ENCODE measurements at regions not wholly inside any gene's neighbourhood (a gene's known extent, or its start where the extent isn't known, plus 50 kb on each side); places are given as distances from the start of the nearest gene placed in this dataset.
"Not testable (repeated sequence)": the region's sequence is repeated elsewhere in the genome, so short reads cannot be mapped to it uniquely, and the experiment has no call there.

DNA sequence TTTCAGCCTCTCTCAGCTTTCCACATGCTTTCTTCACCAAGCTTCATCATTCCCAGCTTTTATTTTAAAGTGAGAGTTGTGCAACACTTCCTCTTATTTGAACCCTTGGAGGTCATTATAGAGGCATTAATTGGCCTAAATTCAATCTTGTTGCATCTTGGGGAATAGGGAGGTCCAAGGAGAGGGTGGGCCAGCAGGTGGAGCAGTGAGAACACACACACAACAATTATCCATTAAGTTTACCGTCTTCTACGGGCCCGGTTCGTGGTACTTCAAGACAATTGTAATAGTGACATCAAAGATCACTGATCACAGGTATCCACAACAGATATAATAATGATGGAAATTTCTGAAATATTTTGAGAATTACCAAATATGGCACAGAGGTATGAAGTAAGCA, 457.2 kb upstream of the SMIM21 start:
- no peak for DNase-seq

DNA sequence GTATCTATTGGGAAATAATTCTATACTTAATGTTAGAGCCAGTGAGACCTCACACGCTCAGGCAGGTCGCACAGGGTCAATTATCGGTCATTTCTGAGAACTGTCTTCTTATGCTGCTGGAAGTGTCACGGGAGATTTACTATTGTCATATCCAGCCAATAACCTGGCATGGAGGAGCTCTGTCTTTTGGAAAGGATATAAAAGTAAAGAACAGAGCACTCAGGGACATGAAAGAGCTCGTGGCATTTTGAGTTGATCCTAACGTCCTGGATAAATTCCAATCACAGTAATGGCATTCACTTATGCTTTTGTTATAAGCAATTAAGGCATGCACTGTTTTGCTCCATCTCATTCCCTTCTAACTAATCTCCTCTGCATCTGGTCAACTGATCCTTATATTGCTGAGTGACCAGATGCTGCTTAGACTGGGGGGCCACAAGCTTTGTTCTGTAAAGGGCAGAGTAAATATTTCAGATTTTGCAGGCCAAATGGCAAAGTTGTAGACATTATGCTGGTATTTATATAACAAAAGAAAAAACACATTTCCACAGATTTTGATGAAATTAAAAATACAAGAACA, 453.5 kb upstream of the SMIM21 start:
- no peak for DNase-seq

DNA sequence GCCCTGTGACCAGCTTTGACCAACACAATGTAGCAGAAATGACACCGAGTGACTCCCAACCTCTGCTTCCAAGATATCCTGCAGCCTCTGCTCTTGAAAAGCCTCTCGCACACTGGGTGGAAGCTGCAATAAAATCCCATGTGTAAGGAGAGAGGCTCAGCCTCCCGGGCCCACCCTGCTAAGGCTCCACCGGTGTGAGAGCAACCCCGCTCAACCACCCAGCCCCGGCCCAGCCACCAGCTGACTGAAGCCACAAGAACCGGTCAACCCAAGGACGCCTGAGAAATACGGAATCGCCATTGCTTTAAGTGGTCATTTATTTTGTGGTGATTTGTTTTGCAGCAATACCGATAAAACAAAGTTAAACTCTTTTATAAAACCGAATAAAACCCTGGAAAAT, 452.8 kb upstream of the SMIM21 start:
- DNase-seq = no peak

DNA sequence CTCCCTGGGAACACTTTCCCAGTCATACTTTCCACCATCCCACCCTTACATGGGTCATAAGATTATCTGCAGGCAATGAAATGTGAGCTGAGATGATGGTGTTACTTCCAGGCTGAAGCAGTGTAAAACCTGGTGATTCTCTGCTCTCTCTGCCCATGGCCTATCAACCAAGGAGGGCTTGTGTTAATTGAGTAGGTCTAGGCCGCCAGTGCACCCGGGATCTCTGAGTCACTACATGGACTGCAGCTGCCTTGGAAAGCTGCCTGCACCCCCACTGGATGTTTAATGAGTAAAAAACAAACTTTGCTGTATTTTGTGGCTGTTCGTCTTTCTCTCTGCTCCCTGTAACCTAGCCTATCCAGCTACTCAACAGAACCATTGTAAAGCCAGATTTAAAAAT, 451.7 kb upstream of the SMIM21 start:
- DNase-seq = no peak

DNA sequence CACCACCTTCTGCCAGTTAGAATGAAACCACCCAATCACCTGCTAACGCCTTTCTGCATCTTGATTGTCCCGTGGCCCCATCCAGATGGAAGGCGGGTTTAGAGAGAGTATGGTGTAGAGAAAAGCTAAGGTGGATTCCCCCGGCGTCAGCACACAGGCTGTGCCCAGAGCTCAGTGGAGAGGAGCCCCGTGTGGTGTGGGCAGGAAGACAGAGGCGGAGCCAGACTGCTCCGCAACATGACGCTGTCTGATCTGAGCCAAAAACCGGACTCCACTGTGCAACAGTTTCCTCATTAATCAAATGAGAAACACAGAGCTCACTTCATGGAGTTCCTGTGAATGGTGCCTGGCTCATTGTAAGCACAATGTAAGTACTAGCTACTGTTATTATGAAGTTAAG, 448.1 kb upstream of the SMIM21 start:
- no peak for DNase-seq

GRCh38 chr18:75874401-75875089, 447.0 kb upstream of the SMIM21 start:
- DNase-seq = no peak

GRCh38 chr18:75871596-75871995, 444.1 kb upstream of the SMIM21 start:
- DNase-seq = no peak

- no peak for DNase-seq
Measured at GRCh38 chr18:75869162-75869561, 441.7 kb upstream of the SMIM21 start.

- DNase-seq = no peak
Measured at GRCh38 chr18:75868031-75868430, 440.5 kb upstream of the SMIM21 start.

DNA sequence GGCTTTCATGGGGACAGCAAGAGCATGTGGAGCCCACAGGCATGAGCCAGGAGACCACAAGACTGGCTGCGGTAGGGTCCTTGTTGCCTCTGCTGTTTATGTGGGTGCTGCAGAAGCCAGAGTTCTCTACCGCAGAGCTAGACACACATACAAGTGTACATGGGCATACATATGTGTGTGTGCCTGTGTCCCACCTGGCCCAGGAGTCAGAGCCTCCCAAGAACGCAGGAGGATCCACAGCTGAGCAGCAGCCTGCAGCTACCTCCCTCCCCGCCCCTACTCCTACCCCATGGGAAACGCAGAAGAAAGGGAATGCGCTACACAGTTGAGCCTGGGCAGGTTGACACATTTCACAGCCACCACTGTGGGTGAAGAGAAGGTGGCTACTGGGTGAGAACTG, 438.1 kb upstream of the SMIM21 start:
- no peak for DNase-seq

DNA sequence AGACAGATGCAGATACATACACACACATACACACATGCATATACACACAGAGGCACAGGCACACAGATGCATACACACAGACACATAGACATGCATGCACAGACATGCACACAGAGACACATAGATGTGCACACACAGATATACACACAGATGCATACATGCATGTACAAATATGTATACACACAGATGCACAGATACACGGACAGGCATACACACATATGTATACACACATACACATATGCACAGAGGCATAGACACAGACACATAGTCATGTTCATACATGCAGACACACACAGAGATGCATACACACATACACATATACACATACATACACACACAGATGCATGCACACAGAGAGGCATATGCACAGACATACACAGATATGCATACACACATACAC, 437.3 kb upstream of the SMIM21 start:
- no peak for DNase-seq

- DNase-seq = no peak
Measured at GRCh38 chr18:75863696-75864095, 436.2 kb upstream of the SMIM21 start.

GRCh38 chr18:75862458-75862857, 435.0 kb upstream of the SMIM21 start:
- no peak for DNase-seq

GRCh38 chr18:75860166-75860565, 432.7 kb upstream of the SMIM21 start:
- DNase-seq = no peak

DNA sequence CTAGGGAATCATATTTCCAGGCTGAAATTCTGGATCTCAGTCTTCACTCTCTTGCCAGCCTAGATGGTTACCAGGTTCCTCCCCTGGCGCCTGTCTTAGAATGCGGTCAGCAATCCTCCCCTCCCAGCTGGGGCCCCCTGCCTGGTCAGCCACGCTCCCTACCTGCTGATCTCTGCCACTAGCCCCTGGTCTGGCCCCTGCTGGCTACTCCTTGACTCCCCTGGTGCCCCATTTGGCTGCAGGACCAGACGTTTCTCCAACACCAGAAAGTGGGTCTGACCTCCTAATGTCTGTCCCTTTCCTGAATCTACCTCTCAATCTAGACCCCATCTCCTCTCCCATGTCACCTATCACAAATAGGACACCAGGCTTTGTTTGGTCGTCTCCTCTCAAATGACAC, 432.0 kb upstream of the SMIM21 start:
- no peak for DNase-seq

- DNase-seq = no peak
Measured at GRCh38 chr18:75858754-75859153, 431.3 kb upstream of the SMIM21 start.

DNA sequence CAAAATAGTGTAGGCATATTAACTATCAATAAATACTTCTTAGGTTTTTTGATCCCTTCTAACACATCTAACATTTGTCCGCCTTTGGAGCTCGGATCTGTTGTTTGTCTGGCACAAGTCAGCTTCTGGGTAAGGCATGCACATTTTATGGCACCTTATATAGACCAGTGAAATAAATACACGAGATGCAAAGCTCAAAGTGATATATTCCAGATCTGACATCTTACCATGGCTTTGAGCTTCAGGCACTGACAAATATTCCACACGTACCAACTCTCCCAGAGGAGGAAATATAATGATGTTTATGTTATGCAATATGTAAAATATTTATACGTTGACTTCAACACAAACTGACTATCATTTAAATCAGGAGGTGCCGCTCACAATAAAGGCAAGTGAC, 430.1 kb upstream of the SMIM21 start:
- no peak for DNase-seq

DNA sequence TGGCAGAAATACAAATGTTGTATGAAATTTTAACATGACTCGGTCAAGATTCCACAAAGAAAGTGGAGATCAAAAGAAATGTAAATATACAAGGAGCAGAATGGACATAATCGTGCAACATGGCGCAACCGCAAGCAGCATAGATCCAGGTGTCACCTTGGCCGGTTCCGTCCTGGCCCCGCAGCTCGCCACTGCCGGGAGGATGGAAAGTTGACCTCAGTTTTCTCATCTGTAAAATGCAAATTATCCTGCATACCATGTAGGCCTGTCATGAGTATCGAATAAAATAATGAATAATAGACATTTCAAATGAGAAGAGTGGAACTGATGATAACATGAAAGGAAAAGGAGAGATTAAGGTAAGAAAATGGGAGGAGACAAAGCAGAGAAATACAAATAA, 427.3 kb upstream of the SMIM21 start:
- no peak for DNase-seq

GRCh38 chr18:75854174-75854573, 426.7 kb upstream of the SMIM21 start:
- no peak for DNase-seq

- DNase-seq = no peak
Measured at GRCh38 chr18:75846321-75846720, 418.8 kb upstream of the SMIM21 start.

- DNase-seq = no peak
Measured at GRCh38 chr18:75845413-75845812, 417.9 kb upstream of the SMIM21 start.

GRCh38 chr18:75844146-75844545, 416.6 kb upstream of the SMIM21 start:
- no peak for DNase-seq

DNA sequence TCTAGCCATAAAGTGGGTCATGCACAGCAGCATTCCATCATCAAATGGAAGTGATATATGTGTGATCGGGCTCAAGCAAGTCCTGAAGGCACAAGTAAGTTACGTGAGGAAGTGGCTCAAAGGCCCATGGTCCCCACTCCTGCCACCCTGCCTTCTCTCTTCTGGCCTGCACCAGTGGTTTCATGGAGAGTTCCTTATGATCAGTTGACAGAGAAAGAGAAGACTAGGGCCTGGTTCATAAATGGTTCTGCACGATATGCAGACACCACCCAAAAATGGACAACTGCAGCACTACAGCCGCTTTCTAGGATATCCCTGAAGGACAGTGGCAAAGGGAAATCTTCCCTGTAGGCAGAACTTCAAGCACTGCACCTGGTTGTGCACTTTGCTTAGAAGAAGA, 412.6 kb upstream of the SMIM21 start:
- DNase-seq = no peak

DNA sequence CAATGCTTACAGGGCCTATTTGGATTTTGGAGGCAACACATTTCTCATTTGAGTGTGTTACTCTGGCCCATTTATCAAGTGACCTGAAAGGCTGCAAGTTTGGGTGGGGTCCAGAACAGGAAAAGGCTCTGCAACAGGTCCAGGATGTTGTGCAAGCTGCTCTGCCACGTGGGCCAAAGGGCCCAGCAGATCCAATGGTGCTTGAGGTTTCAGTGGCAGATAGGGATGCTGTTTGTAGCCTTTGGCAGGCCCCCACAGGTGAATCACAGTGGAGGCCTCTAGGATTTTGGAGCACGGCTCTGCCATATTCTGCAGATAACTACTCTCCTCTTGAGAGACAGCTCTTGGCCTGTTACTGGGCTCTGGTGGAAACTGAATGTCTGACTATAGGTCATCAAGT, 412.2 kb upstream of the SMIM21 start:
- not testable (repeated sequence) for DNase-seq

DNA sequence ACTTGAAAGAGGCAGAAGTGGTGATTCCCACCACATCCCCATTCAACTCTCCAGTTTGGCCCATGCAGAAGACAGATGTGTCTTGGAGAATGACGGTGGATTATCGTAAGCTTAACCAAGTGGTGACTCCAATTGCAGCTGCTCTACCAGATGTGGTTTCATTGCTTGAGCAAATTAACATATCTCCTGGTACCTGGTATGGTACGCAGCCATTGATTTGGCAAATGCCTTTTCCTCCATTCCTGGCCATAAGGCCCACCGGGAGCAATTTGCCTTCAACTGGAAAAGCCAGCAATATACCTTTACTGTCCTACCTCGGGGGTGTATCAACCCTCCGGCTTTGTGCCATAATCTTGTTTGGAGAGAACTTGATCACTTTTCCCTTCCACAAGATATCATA, 411.5 kb upstream of the SMIM21 start:
- DNase-seq = no peak

Measured in COR-L47 (cell line).